GM12878 (cell line): ENCODE measurements at regions not wholly inside any gene's neighbourhood (a gene's known extent, or its start where the extent isn't known, plus 50 kb on each side); places are given as distances from the start of the nearest gene placed in this dataset.

Source experiments
- ATAC-seq: fragments of 200-7000 bp; cut with Tn5 transposase; 3 replicates; pipeline ENCODE4 v1.9.1; 2020; ENCODE audit warnings: mild to moderate bottlenecking, moderate library complexity
- BruUV-seq: library from RNA; stranded (reverse); fragments of 400-500 nt; replicated peaks from 2 replicates; lab custom pipeline; 2021; lab: Mats Ljungman, UMichigan
- CTCF ChIA-PET: fragments of 300-600 bp; sonication (Branson Sonifier 250); formaldehyde crosslinking; extraction: SDS; loops from one replicate; lab custom pipeline; 2021; ENCODE audit warnings: inconsistent platforms; lab: Yijun Ruan, JAX
- POLR2A ChIA-PET: fragments of 350-600 bp; formaldehyde crosslinking; extraction: SDS; loops from one replicate; lab custom pipeline; 2021; ENCODE audit warnings: inconsistent platforms; lab: Charles Lee
- RAD21 ChIA-PET: fragments of 300-600 bp; sonication (Branson Sonifier 250); formaldehyde crosslinking; loops from one replicate; lab custom pipeline; 2023; ENCODE audit warnings: antibody characterized with exemption; ENCODE audit not compliant: unreplicated experiment; lab: Charles Lee
- SMC1A ChIA-PET: fragments of 300-600 bp; sonication (Branson Sonifier 250); formaldehyde crosslinking; loops from one replicate; lab custom pipeline; 2023; ENCODE audit not compliant: unreplicated experiment, uncharacterized antibody; lab: Charles Lee
- DNase-seq: peaks from one replicate; pipeline ENCODE4 v3.0.0-alpha.2; 2011; ENCODE audit warnings: low read depth, low spot score
- FAIRE-seq: peaks from 3 replicates; lab custom pipeline; 2011; peaks lifted over from hg19 to GRCh38; lab: Jason Lieb, UNC
- H2AFZ ChIP-seq: 2 replicates; pipeline ENCODE4 v1.6.0; 2011; ENCODE audit warnings: low read depth, low read length, control low read depth; ENCODE audit not compliant: control insufficient read depth
- H3K27ac ChIP-seq: 2 replicates; pipeline ENCODE4 v1.5.1; 2011; ENCODE audit warnings: control low read depth; ENCODE audit not compliant: control insufficient read depth, insufficient read depth
- H3K27me3 ChIP-seq, 2 experiments: replicated peaks in 1 of 2; 2 replicates each; pipeline versions ENCODE4 v1.6.0 to v1.6.1; 2011; ENCODE audit warnings: low read length in 1 of 2; ENCODE audit not compliant: control insufficient read depth in 2 of 2, insufficient read depth in 2 of 2
- H3K36me3 ChIP-seq, 2 experiments: 2 replicates each; pipeline ENCODE4 v1.5.1; 2011; ENCODE audit warnings: low read length in 1 of 2; ENCODE audit not compliant: control insufficient read depth in 2 of 2, insufficient read depth in 2 of 2
- H3K4me1 ChIP-seq: 2 replicates; pipeline ENCODE4 v1.6.1; 2011; ENCODE audit warnings: mild to moderate bottlenecking, low read length, moderate library complexity, mixed read lengths; ENCODE audit not compliant: control insufficient read depth, insufficient read depth
- H3K4me2 ChIP-seq: 2 replicates; pipeline ENCODE4 v1.6.0; 2011; ENCODE audit warnings: control low read depth; ENCODE audit not compliant: control insufficient read depth, insufficient read depth
- H3K4me3 ChIP-seq: fragments of 200-600 bp; sonication (generic); 2 replicates; pipeline ENCODE4 v1.5.1; 2016
- H3K79me2 ChIP-seq: 2 replicates; pipeline ENCODE4 v1.6.0; 2011; ENCODE audit warnings: low read length; ENCODE audit not compliant: control insufficient read depth, insufficient read depth
- H3K9ac ChIP-seq: 2 replicates; pipeline ENCODE4 v1.8.0; 2011; ENCODE audit warnings: low read length, control low read depth, mixed read lengths; ENCODE audit not compliant: control insufficient read depth, insufficient read depth
- H3K9me3 ChIP-seq: replicated peaks from 3 replicates; pipeline ENCODE4 v1.5.1; 2011; ENCODE audit warnings: mild to moderate bottlenecking, low read length; ENCODE audit not compliant: control insufficient read depth, insufficient read depth
- H4K20me1 ChIP-seq: 2 replicates; pipeline ENCODE4 v1.6.0; 2011; ENCODE audit not compliant: control insufficient read depth, insufficient read depth
- BCL11A ChIP-seq: IDR thresholded peaks from 2 replicates; pipeline ENCODE4 v1.6.1; 2011; ENCODE audit warnings: low read depth, low read length
- CBX3 ChIP-seq: fragments of 200-600 bp; sonication (generic); IDR thresholded peaks from 2 replicates; pipeline ENCODE4 v1.6.1; 2016; ENCODE audit warnings: low read depth, borderline replicate concordance
- CHD4 ChIP-seq: fragments of 200-600 bp; sonication (generic); IDR thresholded peaks from 2 replicates; pipeline ENCODE4 v1.6.1; 2016; ENCODE audit warnings: mild to moderate bottlenecking
- DPF2 ChIP-seq: fragments of 450-650 bp; IDR thresholded peaks from 2 replicates; pipeline ENCODE4 v1.6.1; 2017; ENCODE audit warnings: mild to moderate bottlenecking
- E2F4 ChIP-seq: IDR thresholded peaks from 2 replicates; pipeline ENCODE4 v1.6.1; 2012; ENCODE audit warnings: low read depth, low read length, improper control_type of control experiment
- FOS ChIP-seq: IDR thresholded peaks from 3 replicates; pipeline ENCODE4 v1.6.1; 2011; ENCODE audit warnings: borderline replicate concordance; ENCODE audit not compliant: insufficient read length; ENCODE audit errors: extremely low read depth
- HCFC1 ChIP-seq: fragments of 150-350 bp; IDR thresholded peaks from 2 replicates; pipeline ENCODE4 v1.6.1; 2014; ENCODE audit warnings: low read length
- MYB ChIP-seq: fragments of 150-350 bp; IDR thresholded peaks from 2 replicates; pipeline ENCODE4 v1.6.1; 2014; ENCODE audit warnings: mild to moderate bottlenecking, low read depth, low read length, borderline replicate concordance
- NRF1 ChIP-seq: conservative IDR thresholded peaks from 2 replicates; pipeline ENCODE4 v1.6.1; 2011; ENCODE audit warnings: mild to moderate bottlenecking, low read depth, low read length, improper control_type of control experiment
- POLR2AphosphoS5 ChIP-seq: IDR thresholded peaks from 2 replicates; pipeline ENCODE4 v1.6.1; 2011; ENCODE audit warnings: mild to moderate bottlenecking, low read length, inconsistent platforms
- SIX5 ChIP-seq: IDR thresholded peaks from 2 replicates; pipeline ENCODE4 v1.6.1; 2011; ENCODE audit warnings: mild to moderate bottlenecking, low read depth, low read length, moderate library complexity; ENCODE audit not compliant: severe bottlenecking
- SKIL ChIP-seq: fragments of 450-650 bp; IDR thresholded peaks from 2 replicates; pipeline ENCODE4 v1.6.1; 2017; ENCODE audit warnings: mild to moderate bottlenecking, low read depth, inconsistent platforms; ENCODE audit not compliant: poor library complexity, severe bottlenecking
- SREBF1 ChIP-seq: IDR thresholded peaks from 2 replicates; pipeline ENCODE4 v1.6.1; 2012; ENCODE audit warnings: mild to moderate bottlenecking, low read length
- STAT3 ChIP-seq: IDR thresholded peaks from 2 replicates; pipeline ENCODE4 v1.6.1; 2011; ENCODE audit warnings: low read depth, low read length, improper control_type of control experiment
- TARDBP ChIP-seq: IDR thresholded peaks from 2 replicates; pipeline ENCODE4 v1.6.1; 2016; ENCODE audit warnings: borderline replicate concordance
- ZNF24 ChIP-seq: fragments of 450-650 bp; IDR thresholded peaks from 2 replicates; pipeline ENCODE4 v1.6.1; 2017; ENCODE audit warnings: antibody characterized with exemption, mild to moderate bottlenecking
- ZZZ3 ChIP-seq: IDR thresholded peaks from 2 replicates; pipeline ENCODE4 v1.6.1; 2011; ENCODE audit warnings: low read depth; ENCODE audit not compliant: control insufficient read depth, insufficient read length
- WGBS: methylation state at CpG from one replicate; pipeline ENCODE4 v1.1.6; 2016; ENCODE audit warnings: low lambda C conversion rate; ENCODE audit not compliant: insufficient replicate concordance, insufficient coverage; ENCODE audit errors: missing lambda C conversion rate; 5-methylcytosine and 5-hydroxymethylcytosine counted together
- in situ Hi-C: fragments of 300-500 bp; cut with MboI; formaldehyde crosslinking; loops from 9 replicates; pipeline ENCODE4 v1.14.3; 2018; ENCODE audit warnings: mixed read lengths
- intact Hi-C: fragments of 100-400 bp; cut with micrococcal nuclease; formaldehyde crosslinking; loops from one replicate; pipeline ENCODE4 v1.14.2; 2022; ENCODE audit not compliant: unreplicated experiment
- TF ChIP-seq, protein P1 (sequence below): fragments of 450-650 bp; IDR thresholded peaks from 2 replicates; pipeline ENCODE4 v1.6.1; 2014; ENCODE audit warnings: mild to moderate bottlenecking
- TF ChIP-seq, protein P2 (sequence below): IDR thresholded peaks from 2 replicates; pipeline ENCODE4 v1.6.1; 2011; ENCODE audit warnings: mild to moderate bottlenecking, low read depth, low read length, moderate library complexity; ENCODE audit not compliant: insufficient replicate concordance

DNA sequence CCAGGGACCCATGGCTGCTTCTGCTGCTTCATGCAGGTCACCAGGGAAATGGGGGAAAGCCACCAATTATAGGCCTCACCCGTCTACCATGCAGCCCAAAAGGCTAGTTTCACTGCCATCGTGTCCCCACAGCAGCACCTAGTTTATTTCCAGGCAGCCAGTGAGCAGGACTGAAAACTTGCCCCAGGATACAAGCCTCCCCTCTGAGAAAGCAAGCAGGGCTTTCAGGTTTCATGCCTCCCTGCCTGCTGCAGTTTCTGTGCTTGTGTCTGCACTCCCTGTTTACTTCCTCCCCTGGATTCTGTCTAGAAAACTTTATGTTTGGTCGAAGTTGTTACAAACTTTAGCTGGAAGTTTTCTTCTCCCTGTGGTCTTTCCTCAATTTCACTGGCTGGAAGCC, 319.1 kb downstream of the ANXA1 start:
- H3K4me3 ChIP-seq, result no peak overlapping the region
- in situ Hi-C loops (no loop called here), intact Hi-C loops (no loop called here)
- H3K4me2 ChIP-seq, result no peak overlapping the region
- RAD21 ChIA-PET, result no interaction called here
- POLR2A ChIA-PET, result no interaction called here
- H3K27ac ChIP-seq, result no peak overlapping the region
- H3K27me3 ChIP-seq, result no peaks in the 10 kb centered on the region
- no peak for ATAC-seq
- H3K4me1 ChIP-seq, result no peaks in the 10 kb centered on the region
- SMC1A ChIA-PET, result no interaction called here
- no peak for DNase-seq
- TF ChIP-seq TARDBP, result no peak
- TF ChIP-seq NRF1, result no peak
- TF ChIP-seq MYB, result no peak
- no peak for TF ChIP-seq DPF2
- TF ChIP-seq SIX5, result no peak
- TF ChIP-seq CBX3, result no peak
- TF ChIP-seq, protein P1, sequence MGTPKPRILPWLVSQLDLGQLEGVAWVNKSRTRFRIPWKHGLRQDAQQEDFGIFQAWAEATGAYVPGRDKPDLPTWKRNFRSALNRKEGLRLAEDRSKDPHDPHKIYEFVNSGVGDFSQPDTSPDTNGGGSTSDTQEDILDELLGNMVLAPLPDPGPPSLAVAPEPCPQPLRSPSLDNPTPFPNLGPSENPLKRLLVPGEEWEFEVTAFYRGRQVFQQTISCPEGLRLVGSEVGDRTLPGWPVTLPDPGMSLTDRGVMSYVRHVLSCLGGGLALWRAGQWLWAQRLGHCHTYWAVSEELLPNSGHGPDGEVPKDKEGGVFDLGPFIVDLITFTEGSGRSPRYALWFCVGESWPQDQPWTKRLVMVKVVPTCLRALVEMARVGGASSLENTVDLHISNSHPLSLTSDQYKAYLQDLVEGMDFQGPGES, result no peak
- TF ChIP-seq FOS, result no peak
- TF ChIP-seq SKIL, result no peak
- no peak for TF ChIP-seq STAT3
- TF ChIP-seq ZNF24, result no peak
- TF ChIP-seq POLR2AphosphoS5, result no peak
- no peak for TF ChIP-seq BCL11A
- TF ChIP-seq HCFC1, result no peak
- TF ChIP-seq, protein P2, sequence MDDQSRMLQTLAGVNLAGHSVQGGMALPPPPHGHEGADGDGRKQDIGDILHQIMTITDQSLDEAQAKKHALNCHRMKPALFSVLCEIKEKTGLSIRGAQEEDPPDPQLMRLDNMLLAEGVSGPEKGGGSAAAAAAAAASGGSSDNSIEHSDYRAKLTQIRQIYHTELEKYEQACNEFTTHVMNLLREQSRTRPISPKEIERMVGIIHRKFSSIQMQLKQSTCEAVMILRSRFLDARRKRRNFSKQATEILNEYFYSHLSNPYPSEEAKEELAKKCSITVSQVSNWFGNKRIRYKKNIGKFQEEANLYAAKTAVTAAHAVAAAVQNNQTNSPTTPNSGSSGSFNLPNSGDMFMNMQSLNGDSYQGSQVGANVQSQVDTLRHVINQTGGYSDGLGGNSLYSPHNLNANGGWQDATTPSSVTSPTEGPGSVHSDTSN, result no peak
- no peak for TF ChIP-seq SREBF1
- no peak for TF ChIP-seq ZZZ3
- TF ChIP-seq CHD4, result no peak
- TF ChIP-seq E2F4, result no peak
- no peaks in the 10 kb centered on the region for H3K79me2 ChIP-seq
- H3K9ac ChIP-seq, result no peak overlapping the region
- no peaks in the 10 kb centered on the region for H4K20me1 ChIP-seq
- H2AFZ ChIP-seq, result no peak overlapping the region
- WGBS, result 3% methylated on average over 3 of the region's 3 CpGs
- BruUV-seq, result no TSS peak
- H3K9me3 ChIP-seq, result no peaks in the 10 kb centered on the region
- CTCF ChIA-PET, result no interaction called here
- FAIRE-seq, result no peak
- no peaks in the 10 kb centered on the region for H3K36me3 ChIP-seq
